ENCODE measurements at regions not wholly inside any gene's neighbourhood (a gene's known extent, or its start where the extent isn't known, plus 50 kb on each side); places are given as distances from the start of the nearest gene placed in this dataset.
A peak's percentile ranks its signal among the peaks of the same experiment; 100 is the strongest.

GRCh38 chr4:187276736-187277408, 553.2 kb upstream of the FAT1 start (continued):
- no peak for TF ChIP-seq PRDM4 (tag by site-specific recombination; IDR thresholded peaks at IDR 0.05)
- TF ChIP-seq TCF7L2 (IDR thresholded peaks at IDR 0.05; ENCODE audit: borderline replicate concordance, low read depth, low read length) = no peak
- TF ChIP-seq ZNF664 (tag by site-specific recombination; IDR thresholded peaks at IDR 0.05) = no peak
- TF ChIP-seq ZNF426 (tag by site-specific recombination; IDR thresholded peaks at IDR 0.05) = no peak
- no peak for TF ChIP-seq BCL11B (tag by site-specific recombination; IDR thresholded peaks at IDR 0.05; ENCODE audit: low read depth)
- TF ChIP-seq ZNF626 (tag by site-specific recombination; IDR thresholded peaks at IDR 0.05) = no peak

GRCh38 chr4:187283201-187283955, 559.7 kb upstream of the FAT1 start:
- H3K4me1 ChIP-seq (ENCODE audit: control insufficient read depth, insufficient read depth, low read length) = no peaks in the 10 kb centered on the region
- no peaks in the 10 kb centered on the region for H3K36me3 ChIP-seq (ENCODE audit: control insufficient read depth in 2 of 2, insufficient read depth in 1 of 2, low read length in 2 of 2)
- POLR2A ChIA-PET = no interaction called here
- peak; percentile 25 for TF ChIP-seq SETDB1 (IDR thresholded peaks at IDR 0.05; ENCODE audit: insufficient read length, low read length)
- TF ChIP-seq, protein P1, sequence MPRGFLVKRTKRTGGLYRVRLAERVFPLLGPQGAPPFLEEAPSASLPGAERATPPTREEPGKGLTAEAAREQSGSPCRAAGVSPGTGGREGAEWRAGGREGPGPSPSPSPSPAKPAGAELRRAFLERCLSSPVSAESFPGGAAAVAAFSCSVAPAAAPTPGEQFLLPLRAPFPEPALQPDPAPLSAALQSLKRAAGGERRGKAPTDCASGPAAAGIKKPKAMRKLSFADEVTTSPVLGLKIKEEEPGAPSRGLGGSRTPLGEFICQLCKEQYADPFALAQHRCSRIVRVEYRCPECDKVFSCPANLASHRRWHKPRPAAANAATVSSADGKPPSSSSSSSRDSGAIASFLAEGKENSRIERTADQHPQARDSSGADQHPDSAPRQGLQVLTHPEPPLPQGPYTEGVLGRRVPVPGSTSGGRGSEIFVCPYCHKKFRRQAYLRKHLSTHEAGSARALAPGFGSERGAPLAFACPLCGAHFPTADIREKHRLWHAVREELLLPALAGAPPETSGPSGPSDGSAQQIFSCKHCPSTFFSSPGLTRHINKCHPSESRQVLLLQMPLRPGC (tag by site-specific recombination; IDR thresholded peaks at IDR 0.05) = no peak
- no peak overlapping the region for H3K27ac ChIP-seq (ENCODE audit: extremely low read depth, low read depth, low read length)
- H3K9me3 ChIP-seq (ENCODE audit: control insufficient read depth, insufficient read depth, low read depth, low read length) = no peaks in the 10 kb centered on the region
- CTCF ChIA-PET = no interaction called here
- no peak overlapping the region for H3K4me3 ChIP-seq (ENCODE audit: low read depth, low read length)

- ChIA-PET CTCF (no interaction called here), POLR2A (no interaction called here)
- no peak for TF ChIP-seq ZNF514 (tag by site-specific recombination; IDR thresholded peaks at IDR 0.05)
- TF ChIP-seq GLIS2 (tag by site-specific recombination; IDR thresholded peaks at IDR 0.05) = no peak
- no peak for TF ChIP-seq KLF17 (tag by site-specific recombination; IDR thresholded peaks at IDR 0.05)
- Histone ChIP-seq H3K27ac (ENCODE audit: extremely low read depth, low read depth, low read length) (no peak overlapping the region), H3K9me3 (ENCODE audit: control insufficient read depth, insufficient read depth, low read depth, low read length) (no peaks in the 10 kb centered on the region), H3K36me3 (ENCODE audit: control insufficient read depth in 2 of 2, insufficient read depth in 1 of 2, low read length in 2 of 2) (no peaks in the 10 kb centered on the region), H3K4me3 (ENCODE audit: low read depth, low read length) (no peak overlapping the region), H3K4me1 (ENCODE audit: control insufficient read depth, insufficient read depth, low read length) (no peaks in the 10 kb centered on the region)
Measured at GRCh38 chr4:187286525-187286924, 562.9 kb upstream of the FAT1 start.

DNA sequence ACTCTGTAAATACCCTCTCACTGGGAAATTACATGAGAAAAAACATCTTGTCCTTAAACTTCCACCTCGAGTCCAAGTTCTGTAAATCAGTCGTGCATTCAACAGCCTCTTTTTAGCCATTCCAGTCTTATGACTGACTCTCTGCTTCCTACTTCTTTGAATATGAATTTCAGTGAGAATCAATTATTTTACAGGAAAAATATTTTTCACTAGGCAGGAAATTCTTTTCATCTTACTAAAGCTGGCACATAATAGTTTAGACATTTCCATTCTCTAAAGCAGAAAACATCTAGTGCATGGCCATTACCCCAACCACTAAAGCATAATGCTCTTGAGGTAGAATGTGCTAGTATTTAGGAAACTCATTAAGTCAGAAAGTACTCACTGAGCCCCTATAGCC, 565.7 kb upstream of the FAT1 start:
- CTCF ChIA-PET = interaction anchor here (0.6 kb wide), 1 partner anchor 149 kb away, joined by 3 read pairs; no protein-coding TSS in a partner anchor
- Histone ChIP-seq H3K27ac (ENCODE audit: extremely low read depth, low read depth, low read length) (no peak overlapping the region), H3K4me1 (ENCODE audit: control insufficient read depth, insufficient read depth, low read length) (no peaks in the 10 kb centered on the region), H3K4me3 (ENCODE audit: low read depth, low read length) (no peak overlapping the region), H3K36me3 (ENCODE audit: control insufficient read depth in 2 of 2, insufficient read depth in 1 of 2, low read length in 2 of 2) (no peaks in the 10 kb centered on the region), H3K9me3 (ENCODE audit: control insufficient read depth, insufficient read depth, low read depth, low read length) (no peaks in the 10 kb centered on the region)
- POLR2A ChIA-PET = no interaction called here
- TF ChIP-seq ZNF174 (tag by site-specific recombination; IDR thresholded peaks at IDR 0.05) (no peak), ZNF830 (tag by site-specific recombination; IDR thresholded peaks at IDR 0.05; ENCODE audit: low read depth) (no peak), ZNF626 (tag by site-specific recombination; IDR thresholded peaks at IDR 0.05) (no peak), ZNF518A (tag by site-specific recombination; conservative IDR thresholded peaks at IDR 0.05; ENCODE audit: low read depth) (no peak), ZBTB21 (tag by site-specific recombination; IDR thresholded peaks at IDR 0.05) (no peak)
- TF ChIP-seq, protein P2, sequence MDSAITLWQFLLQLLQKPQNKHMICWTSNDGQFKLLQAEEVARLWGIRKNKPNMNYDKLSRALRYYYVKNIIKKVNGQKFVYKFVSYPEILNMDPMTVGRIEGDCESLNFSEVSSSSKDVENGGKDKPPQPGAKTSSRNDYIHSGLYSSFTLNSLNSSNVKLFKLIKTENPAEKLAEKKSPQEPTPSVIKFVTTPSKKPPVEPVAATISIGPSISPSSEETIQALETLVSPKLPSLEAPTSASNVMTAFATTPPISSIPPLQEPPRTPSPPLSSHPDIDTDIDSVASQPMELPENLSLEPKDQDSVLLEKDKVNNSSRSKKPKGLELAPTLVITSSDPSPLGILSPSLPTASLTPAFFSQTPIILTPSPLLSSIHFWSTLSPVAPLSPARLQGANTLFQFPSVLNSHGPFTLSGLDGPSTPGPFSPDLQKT (IDR thresholded peaks at IDR 0.05; ENCODE audit: borderline replicate concordance, low read depth, low read length) = no peak

All from HEK293 (cell line).